ENCODE measurements at regions not wholly inside any gene's neighbourhood (a gene's known extent, or its start where the extent isn't known, plus 50 kb on each side); places are given as distances from the start of the nearest gene placed in this dataset.

GRCh38 chr5:34480810-34481528 lies 175.2 kb upstream of the RAI14 start:
- TF ChIP-seq EZH2phosphoT487 (IDR thresholded peaks at IDR 0.05; ENCODE audit: low read depth) = no peak
- TF ChIP-seq CTCF (IDR thresholded peaks at IDR 0.05; ENCODE audit: low read depth, low read length) = no peak

Measured in OCI-LY3 (cell line).